ENCODE measurements at regions not wholly inside any gene's neighbourhood (a gene's known extent, or its start where the extent isn't known, plus 50 kb on each side); places are given as distances from the start of the nearest gene placed in this dataset.
"Not testable (repeated sequence)": the region's sequence is repeated elsewhere in the genome, so short reads cannot be mapped to it uniquely, and the experiment has no call there.

DNA sequence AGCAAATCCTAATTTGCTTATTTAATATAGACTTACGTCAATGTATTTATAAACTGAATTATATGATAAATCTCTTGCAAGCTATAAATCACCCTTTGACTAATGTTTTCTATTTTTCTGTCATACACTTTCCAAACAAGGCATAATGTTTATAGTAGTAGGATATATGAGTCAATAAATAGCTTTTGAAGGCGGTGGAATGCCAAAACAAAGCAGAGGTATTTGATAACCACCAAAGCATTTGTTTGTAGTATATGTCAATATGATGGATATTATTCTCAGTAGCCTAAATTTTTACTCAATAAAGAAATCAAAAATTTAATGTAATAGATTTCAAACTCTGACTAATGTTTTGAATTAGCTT, 1354.6 kb downstream of the HACE1 start:
- no peak for DNase-seq (ENCODE audit: low read depth)
- no peak overlapping the region for H3K4me3 ChIP-seq (ENCODE audit: low read depth, low read length)
- TF ChIP-seq, protein P1, sequence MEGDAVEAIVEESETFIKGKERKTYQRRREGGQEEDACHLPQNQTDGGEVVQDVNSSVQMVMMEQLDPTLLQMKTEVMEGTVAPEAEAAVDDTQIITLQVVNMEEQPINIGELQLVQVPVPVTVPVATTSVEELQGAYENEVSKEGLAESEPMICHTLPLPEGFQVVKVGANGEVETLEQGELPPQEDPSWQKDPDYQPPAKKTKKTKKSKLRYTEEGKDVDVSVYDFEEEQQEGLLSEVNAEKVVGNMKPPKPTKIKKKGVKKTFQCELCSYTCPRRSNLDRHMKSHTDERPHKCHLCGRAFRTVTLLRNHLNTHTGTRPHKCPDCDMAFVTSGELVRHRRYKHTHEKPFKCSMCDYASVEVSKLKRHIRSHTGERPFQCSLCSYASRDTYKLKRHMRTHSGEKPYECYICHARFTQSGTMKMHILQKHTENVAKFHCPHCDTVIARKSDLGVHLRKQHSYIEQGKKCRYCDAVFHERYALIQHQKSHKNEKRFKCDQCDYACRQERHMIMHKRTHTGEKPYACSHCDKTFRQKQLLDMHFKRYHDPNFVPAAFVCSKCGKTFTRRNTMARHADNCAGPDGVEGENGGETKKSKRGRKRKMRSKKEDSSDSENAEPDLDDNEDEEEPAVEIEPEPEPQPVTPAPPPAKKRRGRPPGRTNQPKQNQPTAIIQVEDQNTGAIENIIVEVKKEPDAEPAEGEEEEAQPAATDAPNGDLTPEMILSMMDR (IDR thresholded peaks at IDR 0.05; ENCODE audit: insufficient read depth, low read length): no peak

DNA sequence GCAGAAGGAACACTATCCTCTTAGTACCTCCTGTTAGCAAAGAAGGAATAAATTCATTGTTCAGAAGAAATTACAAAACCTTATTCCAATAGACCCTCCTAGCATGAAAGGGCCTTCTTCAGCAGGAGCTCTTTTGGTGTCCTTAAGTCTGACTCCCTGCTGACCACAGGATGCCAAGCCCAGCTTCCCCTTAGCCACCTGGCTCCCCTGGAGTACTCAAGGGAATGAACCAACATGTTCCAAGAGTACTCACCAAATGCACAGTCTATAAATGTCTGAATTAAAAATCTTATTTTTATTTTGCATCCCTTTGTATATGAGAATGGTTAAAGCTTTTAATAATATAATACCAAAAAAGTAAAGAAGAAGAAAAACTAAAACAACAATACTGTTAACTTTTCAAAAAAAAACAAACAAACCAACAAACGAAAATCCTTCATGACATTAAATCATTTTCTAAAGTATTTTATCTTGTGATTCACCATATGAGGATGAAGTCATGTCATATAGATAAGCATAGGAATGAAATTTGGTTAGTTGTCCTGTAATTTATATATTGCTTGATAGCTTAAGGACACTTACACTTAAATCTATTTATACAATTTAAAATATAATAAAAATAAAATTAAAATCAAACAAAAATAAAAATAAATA, 1355.1 kb downstream of the HACE1 start:
- H3K4me3 ChIP-seq (ENCODE audit: low read depth, low read length): no peak overlapping the region
- DNase-seq (ENCODE audit: low read depth): no peak
- TF ChIP-seq, protein P1 (IDR thresholded peaks at IDR 0.05; ENCODE audit: insufficient read depth, low read length): no peak

DNA sequence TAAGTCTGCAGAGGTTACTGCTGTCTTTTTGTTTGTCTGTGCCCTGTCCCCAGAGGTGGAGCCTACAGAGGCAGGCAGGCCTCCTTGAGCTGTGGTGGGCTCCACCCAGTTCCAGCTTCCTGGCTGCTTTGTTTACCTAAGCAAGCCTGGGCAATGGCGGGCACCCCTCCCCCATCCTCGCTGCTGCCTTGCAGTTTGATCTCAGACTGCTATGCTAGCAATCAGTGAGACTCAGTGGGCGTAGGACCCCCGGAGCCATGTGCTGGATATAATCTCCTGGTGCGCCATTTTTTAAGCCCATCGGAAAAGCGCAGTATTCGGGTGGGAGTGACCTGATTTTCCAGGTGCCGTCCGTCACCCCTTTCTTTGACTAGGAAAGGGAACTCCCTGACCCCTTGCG, 1363.1 kb downstream of the HACE1 start:
- DNase-seq (ENCODE audit: low read depth); H3K4me3 ChIP-seq (ENCODE audit: low read depth, low read length): not testable (repeated sequence)

DNA sequence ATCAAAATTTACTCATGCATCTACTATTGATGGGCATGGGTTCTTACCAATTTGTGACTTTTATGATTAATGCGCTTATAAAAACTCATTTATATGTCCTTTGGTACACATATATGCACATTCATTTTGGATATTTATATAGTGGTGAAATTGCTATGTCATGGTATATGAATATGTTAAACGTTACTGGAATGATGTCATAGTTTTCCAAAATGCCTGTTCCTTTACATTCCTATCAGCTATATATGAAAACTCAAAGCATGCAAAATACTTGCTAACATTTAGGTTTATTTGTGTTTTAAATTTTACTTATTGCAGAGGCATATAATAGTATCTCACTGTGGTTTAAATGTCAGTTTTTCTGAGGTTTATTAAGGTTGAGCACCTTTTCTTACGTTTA, 1403.1 kb downstream of the HACE1 start:
- no peak overlapping the region for H3K4me3 ChIP-seq (ENCODE audit: low read depth, low read length)
- TF ChIP-seq, protein P1 (IDR thresholded peaks at IDR 0.05; ENCODE audit: insufficient read depth, low read length): no peak
- no peak for DNase-seq (ENCODE audit: low read depth)

DNA sequence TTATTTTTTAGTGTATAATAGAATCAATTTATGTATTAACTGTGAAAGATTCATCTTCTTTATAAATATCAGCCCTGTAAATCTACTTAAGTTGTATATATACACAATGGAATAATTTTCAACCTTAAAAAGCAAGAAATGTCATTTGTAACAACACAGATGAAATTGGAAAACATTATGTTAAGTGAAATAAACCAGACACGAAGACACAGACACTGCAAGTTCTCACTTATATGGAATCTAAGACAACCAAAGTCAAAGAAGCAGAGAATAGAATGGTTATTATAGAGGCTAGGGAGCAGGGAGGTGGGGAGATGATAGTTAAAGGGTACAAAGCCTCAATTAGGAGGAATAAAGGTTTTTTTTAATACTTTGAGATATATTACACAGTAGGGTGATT, 1404.4 kb downstream of the HACE1 start:
- DNase-seq (ENCODE audit: low read depth): no peak
- no peak overlapping the region for H3K4me3 ChIP-seq (ENCODE audit: low read depth, low read length)
- TF ChIP-seq, protein P1 (IDR thresholded peaks at IDR 0.05; ENCODE audit: insufficient read depth, low read length): no peak

DNA sequence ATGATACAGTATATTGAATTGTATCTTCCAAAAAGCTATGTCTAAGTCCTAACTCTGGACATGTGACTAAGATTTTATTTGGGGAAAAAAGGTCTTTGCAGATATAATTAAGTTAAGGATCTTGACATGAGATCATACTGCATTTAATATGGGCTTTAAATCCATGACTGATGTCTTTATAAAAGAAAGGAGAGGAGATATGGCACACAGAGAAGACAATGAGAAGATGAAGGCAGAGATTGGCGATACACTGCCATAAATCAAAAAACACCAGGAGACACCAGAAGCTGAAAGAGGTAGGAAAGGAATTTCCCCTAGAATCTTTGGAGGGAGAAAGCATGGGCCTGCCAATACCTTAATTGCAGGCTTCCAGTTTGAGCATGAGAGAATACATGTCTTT, 1450.2 kb downstream of the HACE1 start:
- TF ChIP-seq, protein P1 (IDR thresholded peaks at IDR 0.05; ENCODE audit: insufficient read depth, low read length): no peak
- DNase-seq (ENCODE audit: low read depth): no peak
- no peak overlapping the region for H3K4me3 ChIP-seq (ENCODE audit: low read depth, low read length)

DNA sequence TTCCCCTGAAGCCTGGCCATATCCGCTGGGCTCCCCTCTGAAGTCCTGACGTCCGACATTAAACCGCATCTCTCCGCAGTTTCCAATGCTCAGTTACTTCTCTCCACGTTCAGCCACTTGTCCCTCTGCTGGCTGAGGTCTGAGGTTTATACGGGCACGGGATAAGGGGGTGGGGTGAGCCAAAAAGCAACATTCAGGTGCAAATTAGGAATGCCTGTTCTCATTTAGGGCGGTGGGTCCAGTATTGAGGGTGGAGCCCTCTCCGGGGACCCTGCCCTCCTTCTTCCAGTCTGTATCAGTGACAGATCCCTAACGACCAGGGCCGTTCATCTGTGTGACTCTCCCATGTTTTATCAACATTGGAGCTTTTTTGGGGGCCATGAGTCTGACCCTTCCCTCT, 1454.4 kb downstream of the HACE1 start:
- no peak overlapping the region for H3K4me3 ChIP-seq (ENCODE audit: low read depth, low read length)
- TF ChIP-seq, protein P1 (IDR thresholded peaks at IDR 0.05; ENCODE audit: insufficient read depth, low read length): no peak
- DNase-seq (ENCODE audit: low read depth): no peak
